ENCODE measurements at regions not wholly inside any gene's neighbourhood (a gene's known extent, or its start where the extent isn't known, plus 50 kb on each side); places are given as distances from the start of the nearest gene placed in this dataset.

GRCh38 chr16:54595621-54596020, 309.0 kb upstream of the IRX3 start:
- TF ChIP-seq ZNF16 (tag by site-specific recombination; IDR thresholded peaks at IDR 0.05; ENCODE audit: low read depth) (no peak), ZNF132 (tag by site-specific recombination; IDR thresholded peaks at IDR 0.05; ENCODE audit: borderline replicate concordance) (no peak), PRDM1 (tag by site-specific recombination; IDR thresholded peaks at IDR 0.05) (no peak), ELK4 (IDR thresholded peaks at IDR 0.05; ENCODE audit: borderline replicate concordance, low read depth, low read length) (no peak)
- no peaks in the 10 kb centered on the region for H3K4me1 ChIP-seq (ENCODE audit: control insufficient read depth, insufficient read depth, low read length)
- no peaks in the 10 kb centered on the region for H3K36me3 ChIP-seq (ENCODE audit: control insufficient read depth in 2 of 2, insufficient read depth in 1 of 2, low read length in 2 of 2)
- H3K27ac ChIP-seq (ENCODE audit: extremely low read depth, low read depth, low read length), result no peak overlapping the region
- ChIA-PET POLR2A (no interaction called here), CTCF (interaction anchor here (0.6 kb wide), 3 partner anchors 10 to 776 kb away, joined by 3 read pairs; no protein-coding TSS in a partner anchor)
- no peak overlapping the region for H3K4me3 ChIP-seq (ENCODE audit: low read depth, low read length)
- H3K9me3 ChIP-seq (ENCODE audit: control insufficient read depth, insufficient read depth, low read depth, low read length), result no peaks in the 10 kb centered on the region

DNA sequence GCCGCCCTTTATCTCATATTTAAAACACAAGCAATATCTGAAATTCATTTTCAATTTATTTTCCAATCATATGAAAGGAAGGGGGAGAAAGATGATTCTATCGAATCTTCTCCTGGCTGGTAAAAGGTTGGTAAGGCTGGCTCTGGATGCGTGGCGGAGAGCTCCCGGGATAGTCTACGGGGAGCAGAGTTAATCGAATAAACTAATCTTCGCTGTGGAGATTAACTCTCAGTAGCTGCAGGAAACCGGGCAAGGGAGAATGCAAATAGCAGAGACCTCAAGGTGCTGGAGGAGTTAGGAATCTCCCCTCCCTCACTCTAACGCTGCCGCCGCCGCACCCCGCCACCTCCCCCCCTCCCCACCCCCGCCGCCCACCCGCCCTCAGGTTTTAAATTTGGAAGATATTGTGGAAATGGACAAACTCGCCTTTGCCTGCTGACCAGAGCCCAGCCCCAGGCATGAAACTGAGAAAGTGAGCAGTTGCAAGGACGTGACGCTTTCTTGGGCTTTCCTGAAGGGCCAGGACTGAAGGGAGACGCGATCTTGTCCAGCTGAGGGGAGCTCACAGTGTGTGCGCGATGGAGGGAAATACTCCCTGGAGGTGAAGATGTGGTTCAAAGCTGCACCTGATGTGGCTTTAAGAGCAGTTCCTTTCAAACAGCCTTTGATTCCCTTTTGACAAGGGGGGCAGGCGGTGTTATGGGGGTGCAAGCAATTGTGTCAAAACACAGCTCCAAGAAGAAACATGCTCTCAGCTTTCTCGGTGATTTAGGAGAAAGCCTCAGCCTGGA, 308.2 kb upstream of the IRX3 start:
- TF ChIP-seq ZNF677 (tag by site-specific recombination; IDR thresholded peaks at IDR 0.05), result no peak
- TF ChIP-seq ZNF366 (tag by site-specific recombination; conservative IDR thresholded peaks at IDR 0.05), result no peak
- no peak for TF ChIP-seq ELK4 (IDR thresholded peaks at IDR 0.05; ENCODE audit: borderline replicate concordance, low read depth, low read length)
- no peaks in the 10 kb centered on the region for H3K4me1 ChIP-seq (ENCODE audit: control insufficient read depth, insufficient read depth, low read length)
- H3K4me3 ChIP-seq (ENCODE audit: low read depth, low read length), result no peak overlapping the region
- ChIA-PET POLR2A (no interaction called here), CTCF (interaction anchor here (0.6 kb wide), 1 partner anchor 9 kb away, joined by 3 read pairs; no protein-coding TSS in a partner anchor)
- no peak overlapping the region for H3K27ac ChIP-seq (ENCODE audit: extremely low read depth, low read depth, low read length)
- H3K9me3 ChIP-seq (ENCODE audit: control insufficient read depth, insufficient read depth, low read depth, low read length), result no peaks in the 10 kb centered on the region
- no peaks in the 10 kb centered on the region for H3K36me3 ChIP-seq (ENCODE audit: control insufficient read depth in 2 of 2, insufficient read depth in 1 of 2, low read length in 2 of 2)

- CTCF ChIA-PET, result no interaction called here
- H3K36me3 ChIP-seq (ENCODE audit: control insufficient read depth in 2 of 2, insufficient read depth in 1 of 2, low read length in 2 of 2), result no peaks in the 10 kb centered on the region
- no peaks in the 10 kb centered on the region for H3K9me3 ChIP-seq (ENCODE audit: control insufficient read depth, insufficient read depth, low read depth, low read length)
- TF ChIP-seq KLF8 (tag by site-specific recombination; IDR thresholded peaks at IDR 0.05) (no peak), ZNF596 (tag by site-specific recombination; IDR thresholded peaks at IDR 0.05) (no peak), OVOL3 (tag by site-specific recombination; IDR thresholded peaks at IDR 0.05) (no peak), ZNF561 (tag by site-specific recombination; IDR thresholded peaks at IDR 0.05; ENCODE audit: borderline replicate concordance) (no peak), ZIC2 (tag by site-specific recombination; IDR thresholded peaks at IDR 0.05) (peak; percentile 91), ZNF214 (tag by site-specific recombination; IDR thresholded peaks at IDR 0.05; ENCODE audit: borderline replicate concordance) (no peak), ZNF404 (tag by site-specific recombination; IDR thresholded peaks at IDR 0.05) (no peak)
- H3K27ac ChIP-seq (ENCODE audit: extremely low read depth, low read depth, low read length), result no peak overlapping the region
- H3K4me3 ChIP-seq (ENCODE audit: low read depth, low read length), result no peak overlapping the region
- POLR2A ChIA-PET, result no interaction called here
- H3K4me1 ChIP-seq (ENCODE audit: control insufficient read depth, insufficient read depth, low read length), result no peaks in the 10 kb centered on the region
Measured at GRCh38 chr16:54591816-54592246, 305.2 kb upstream of the IRX3 start.

DNA sequence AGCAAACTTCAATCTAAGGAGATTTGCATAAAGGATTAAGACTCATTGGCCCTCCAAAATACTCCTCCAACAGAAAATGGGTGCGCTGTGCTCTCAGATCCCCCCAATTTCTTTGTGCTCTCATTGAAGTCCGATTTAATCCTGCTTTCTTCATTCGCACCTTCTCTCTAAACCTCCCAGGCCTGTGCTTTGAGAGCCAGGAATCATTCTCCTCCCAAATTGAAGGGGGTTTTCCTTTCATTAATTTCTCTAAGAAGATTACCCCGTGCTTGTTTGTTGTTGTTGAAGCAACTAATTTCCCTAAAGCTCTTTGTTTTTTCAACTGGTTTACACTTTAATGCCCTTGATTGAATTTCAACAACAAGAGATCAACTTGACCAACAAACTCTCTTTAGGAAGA, 304.2 kb upstream of the IRX3 start:
- ChIA-PET POLR2A (no interaction called here), CTCF (no interaction called here)
- H3K9me3 ChIP-seq (ENCODE audit: control insufficient read depth, insufficient read depth, low read depth, low read length), result no peaks in the 10 kb centered on the region
- no peaks in the 10 kb centered on the region for H3K36me3 ChIP-seq (ENCODE audit: control insufficient read depth in 2 of 2, insufficient read depth in 1 of 2, low read length in 2 of 2)
- H3K4me1 ChIP-seq (ENCODE audit: control insufficient read depth, insufficient read depth, low read length), result no peaks in the 10 kb centered on the region
- H3K4me3 ChIP-seq (ENCODE audit: low read depth, low read length), result no peak overlapping the region
- H3K27ac ChIP-seq (ENCODE audit: extremely low read depth, low read depth, low read length), result no peak overlapping the region
- TF ChIP-seq ZNF621 (tag by site-specific recombination; IDR thresholded peaks at IDR 0.05), result no peak
- TF ChIP-seq, protein P1, sequence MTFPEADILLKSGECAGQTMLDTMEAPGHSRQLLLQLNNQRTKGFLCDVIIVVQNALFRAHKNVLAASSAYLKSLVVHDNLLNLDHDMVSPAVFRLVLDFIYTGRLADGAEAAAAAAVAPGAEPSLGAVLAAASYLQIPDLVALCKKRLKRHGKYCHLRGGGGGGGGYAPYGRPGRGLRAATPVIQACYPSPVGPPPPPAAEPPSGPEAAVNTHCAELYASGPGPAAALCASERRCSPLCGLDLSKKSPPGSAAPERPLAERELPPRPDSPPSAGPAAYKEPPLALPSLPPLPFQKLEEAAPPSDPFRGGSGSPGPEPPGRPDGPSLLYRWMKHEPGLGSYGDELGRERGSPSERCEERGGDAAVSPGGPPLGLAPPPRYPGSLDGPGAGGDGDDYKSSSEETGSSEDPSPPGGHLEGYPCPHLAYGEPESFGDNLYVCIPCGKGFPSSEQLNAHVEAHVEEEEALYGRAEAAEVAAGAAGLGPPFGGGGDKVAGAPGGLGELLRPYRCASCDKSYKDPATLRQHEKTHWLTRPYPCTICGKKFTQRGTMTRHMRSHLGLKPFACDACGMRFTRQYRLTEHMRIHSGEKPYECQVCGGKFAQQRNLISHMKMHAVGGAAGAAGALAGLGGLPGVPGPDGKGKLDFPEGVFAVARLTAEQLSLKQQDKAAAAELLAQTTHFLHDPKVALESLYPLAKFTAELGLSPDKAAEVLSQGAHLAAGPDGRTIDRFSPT (tag by site-specific recombination; IDR thresholded peaks at IDR 0.05), result no peak
- TF ChIP-seq HOXD13 (CRISPR knock-in tag; IDR thresholded peaks at IDR 0.05; ENCODE audit: borderline replicate concordance), result no peak
- TF ChIP-seq ZBTB6 (tag by site-specific recombination; IDR thresholded peaks at IDR 0.05), result no peak
- TF ChIP-seq, protein P2, sequence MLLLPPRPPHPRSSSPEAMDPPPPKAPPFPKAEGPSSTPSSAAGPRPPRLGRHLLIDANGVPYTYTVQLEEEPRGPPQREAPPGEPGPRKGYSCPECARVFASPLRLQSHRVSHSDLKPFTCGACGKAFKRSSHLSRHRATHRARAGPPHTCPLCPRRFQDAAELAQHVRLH (tag by site-specific recombination; IDR thresholded peaks at IDR 0.05), result no peak
- TF ChIP-seq, protein P3, sequence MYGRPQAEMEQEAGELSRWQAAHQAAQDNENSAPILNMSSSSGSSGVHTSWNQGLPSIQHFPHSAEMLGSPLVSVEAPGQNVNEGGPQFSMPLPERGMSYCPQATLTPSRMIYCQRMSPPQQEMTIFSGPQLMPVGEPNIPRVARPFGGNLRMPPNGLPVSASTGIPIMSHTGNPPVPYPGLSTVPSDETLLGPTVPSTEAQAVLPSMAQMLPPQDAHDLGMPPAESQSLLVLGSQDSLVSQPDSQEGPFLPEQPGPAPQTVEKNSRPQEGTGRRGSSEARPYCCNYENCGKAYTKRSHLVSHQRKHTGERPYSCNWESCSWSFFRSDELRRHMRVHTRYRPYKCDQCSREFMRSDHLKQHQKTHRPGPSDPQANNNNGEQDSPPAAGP (tag by site-specific recombination; IDR thresholded peaks at IDR 0.05), result no peak
- no peak for TF ChIP-seq BCL11B (tag by site-specific recombination; IDR thresholded peaks at IDR 0.05; ENCODE audit: low read depth)
- TF ChIP-seq ZNF366 (tag by site-specific recombination; conservative IDR thresholded peaks at IDR 0.05), result no peak
